ENCODE measurements at regions not wholly inside any gene's neighbourhood (a gene's known extent, or its start where the extent isn't known, plus 50 kb on each side); places are given as distances from the start of the nearest gene placed in this dataset.

- H3K4me1 Mint-ChIP-seq, result no peaks in the 10 kb centered on the region
- CTCF ChIA-PET, result no interaction called here
- no peak for ATAC-seq (ENCODE audit: low read depth)
These were observed 160.5 kb downstream of the PTBP2 start for GRCh38 chr1:96882096-96882495.

DNA sequence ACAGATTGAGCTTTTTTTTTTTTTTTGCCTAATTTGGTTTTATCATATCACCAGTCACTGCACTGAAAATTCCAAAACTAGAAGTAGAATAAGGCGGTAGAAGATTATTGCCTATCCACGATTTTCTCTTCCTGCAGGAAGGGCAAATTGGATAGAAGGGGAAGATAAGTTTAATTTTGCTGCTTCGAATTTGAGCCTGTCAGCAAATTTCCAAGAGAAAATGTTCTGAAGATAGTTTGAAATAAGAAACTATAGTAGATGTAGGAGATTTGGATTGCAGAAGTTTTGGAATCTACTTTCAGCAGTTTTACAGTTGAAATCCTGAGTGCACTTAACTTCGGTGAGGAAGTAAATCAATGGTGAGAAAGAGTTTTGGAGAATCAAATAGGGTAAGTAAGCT is 164.9 kb downstream of the PTBP2 start:
- intact Hi-C loops (cut with micrococcal nuclease), result no loop called here
- no peaks in the 10 kb centered on the region for H3K36me3 ChIP-seq (replicated peaks in 1 of 2; ENCODE audit: control extremely low read depth in 1 of 2, control insufficient read depth in 1 of 2, extremely low read depth in 1 of 2, insufficient read depth in 2 of 2, low read length in 1 of 2)
- Mint-ChIP-seq H3K9me3 (ENCODE audit: insufficient read depth) (peaks cover 2% of the 10 kb centered on the region), H3K4me3 (no peak overlapping the region), H3K27ac (no peak overlapping the region), H3K4me1 (no peaks in the 10 kb centered on the region), H3K27me3 (no peaks in the 10 kb centered on the region)
- TF ChIP-seq EZH2 (IDR thresholded peaks at IDR 0.05; ENCODE audit: borderline replicate concordance, insufficient read depth, low read depth, low read length, poor library complexity, severe bottlenecking), result no peak
- TF ChIP-seq, protein P1, sequence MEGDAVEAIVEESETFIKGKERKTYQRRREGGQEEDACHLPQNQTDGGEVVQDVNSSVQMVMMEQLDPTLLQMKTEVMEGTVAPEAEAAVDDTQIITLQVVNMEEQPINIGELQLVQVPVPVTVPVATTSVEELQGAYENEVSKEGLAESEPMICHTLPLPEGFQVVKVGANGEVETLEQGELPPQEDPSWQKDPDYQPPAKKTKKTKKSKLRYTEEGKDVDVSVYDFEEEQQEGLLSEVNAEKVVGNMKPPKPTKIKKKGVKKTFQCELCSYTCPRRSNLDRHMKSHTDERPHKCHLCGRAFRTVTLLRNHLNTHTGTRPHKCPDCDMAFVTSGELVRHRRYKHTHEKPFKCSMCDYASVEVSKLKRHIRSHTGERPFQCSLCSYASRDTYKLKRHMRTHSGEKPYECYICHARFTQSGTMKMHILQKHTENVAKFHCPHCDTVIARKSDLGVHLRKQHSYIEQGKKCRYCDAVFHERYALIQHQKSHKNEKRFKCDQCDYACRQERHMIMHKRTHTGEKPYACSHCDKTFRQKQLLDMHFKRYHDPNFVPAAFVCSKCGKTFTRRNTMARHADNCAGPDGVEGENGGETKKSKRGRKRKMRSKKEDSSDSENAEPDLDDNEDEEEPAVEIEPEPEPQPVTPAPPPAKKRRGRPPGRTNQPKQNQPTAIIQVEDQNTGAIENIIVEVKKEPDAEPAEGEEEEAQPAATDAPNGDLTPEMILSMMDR (IDR thresholded peaks at IDR 0.05), result no peak
- H3K9me3 ChIP-seq (ENCODE audit: control extremely low read depth in 1 of 3, control insufficient read depth in 2 of 3, insufficient read depth in 1 of 3, low read length in 2 of 3), result no peaks in the 10 kb centered on the region
- no peak overlapping the region for H3K4me3 ChIP-seq (ENCODE audit: control extremely low read depth in 1 of 5, extremely low read depth in 1 of 5, insufficient read depth in 1 of 5, low read depth in 2 of 5, low read length in 4 of 5)
- ChIA-PET CTCF (no interaction called here), POLR2A (no interaction called here)
- H3K4me1 ChIP-seq (ENCODE audit: control insufficient read depth in 2 of 2, insufficient read depth in 2 of 2, low read length in 2 of 2), result no peaks in the 10 kb centered on the region
- no peak overlapping the region for H3K4me2 ChIP-seq (replicated peaks; ENCODE audit: low read depth, low read length, poor library complexity, severe bottlenecking)
- H4K20me1 ChIP-seq (ENCODE audit: control insufficient read depth, insufficient read depth, low read length, poor library complexity, severe bottlenecking), result no peaks in the 10 kb centered on the region
- no peaks in the 10 kb centered on the region for H3K27me3 ChIP-seq (replicated peaks in 1 of 4; ENCODE audit: control extremely low read depth in 1 of 4, control insufficient read depth in 3 of 4, insufficient read depth in 4 of 4, low read length in 3 of 4)
- H3K9ac ChIP-seq (ENCODE audit: low read length), result no peak overlapping the region
- 80% methylated on average over 4 of the region's 4 CpGs for WGBS (ENCODE audit: insufficient coverage)
- no peak overlapping the region for H2AFZ ChIP-seq (ENCODE audit: insufficient read depth, low read depth, low read length, poor library complexity, severe bottlenecking)
- DNase-seq (no peak), ATAC-seq (ENCODE audit: low read depth) (no peak)
- no peak overlapping the region for H3K27ac ChIP-seq (ENCODE audit: low read length in 2 of 2)
- H3K79me2 ChIP-seq (ENCODE audit: control insufficient read depth, insufficient read depth, low read length), result no peaks in the 10 kb centered on the region

More at GRCh38 chr1:96882096-96882495, 160.5 kb downstream of the PTBP2 start:
- intact Hi-C loops (cut with micrococcal nuclease), result no loop called here
- no peaks in the 10 kb centered on the region for H3K9me3 Mint-ChIP-seq (ENCODE audit: insufficient read depth)
- H4K20me1 ChIP-seq (ENCODE audit: control insufficient read depth, insufficient read depth, low read length, poor library complexity, severe bottlenecking), result no peaks in the 10 kb centered on the region
- H3K27ac ChIP-seq (ENCODE audit: low read length in 2 of 2), result no peak overlapping the region
- no peaks in the 10 kb centered on the region for H3K79me2 ChIP-seq (ENCODE audit: control insufficient read depth, insufficient read depth, low read length)
- POLR2A ChIA-PET, result no interaction called here
- TF ChIP-seq EZH2 (IDR thresholded peaks at IDR 0.05; ENCODE audit: borderline replicate concordance, insufficient read depth, low read depth, low read length, poor library complexity, severe bottlenecking), result no peak
- TF ChIP-seq, protein P1 (IDR thresholded peaks at IDR 0.05), result no peak
- DNase-seq, result no peak
- H3K27me3 Mint-ChIP-seq, result no peaks in the 10 kb centered on the region
- H3K4me3 ChIP-seq (ENCODE audit: control extremely low read depth in 1 of 5, extremely low read depth in 1 of 5, insufficient read depth in 1 of 5, low read depth in 2 of 5, low read length in 4 of 5), result no peak overlapping the region
- H3K27ac Mint-ChIP-seq, result no peak overlapping the region
- no peak overlapping the region for H3K9ac ChIP-seq (ENCODE audit: low read length)
- H2AFZ ChIP-seq (ENCODE audit: insufficient read depth, low read depth, low read length, poor library complexity, severe bottlenecking), result no peak overlapping the region
- no peak overlapping the region for H3K4me3 Mint-ChIP-seq
- peaks cover 0 to 1% (median 0%) of the 10 kb centered on the region in 3 donors for H3K9me3 ChIP-seq (ENCODE audit: control extremely low read depth in 1 of 3, control insufficient read depth in 2 of 3, insufficient read depth in 1 of 3, low read length in 2 of 3)
- H3K27me3 ChIP-seq (replicated peaks in 1 of 4; ENCODE audit: control extremely low read depth in 1 of 4, control insufficient read depth in 3 of 4, insufficient read depth in 4 of 4, low read length in 3 of 4), result no peaks in the 10 kb centered on the region
- WGBS (ENCODE audit: insufficient coverage), result 100% methylated on average over 1 of the region's 2 CpGs
- H3K36me3 ChIP-seq (replicated peaks in 1 of 2; ENCODE audit: control extremely low read depth in 1 of 2, control insufficient read depth in 1 of 2, extremely low read depth in 1 of 2, insufficient read depth in 2 of 2, low read length in 1 of 2), result no peaks in the 10 kb centered on the region
- no peaks in the 10 kb centered on the region for H3K4me1 ChIP-seq (ENCODE audit: control insufficient read depth in 2 of 2, insufficient read depth in 2 of 2, low read length in 2 of 2)
- no peak overlapping the region for H3K4me2 ChIP-seq (replicated peaks; ENCODE audit: low read depth, low read length, poor library complexity, severe bottlenecking)

Data from B cell (primary cell).